ENCODE measurements at regions not wholly inside any gene's neighbourhood (a gene's known extent, or its start where the extent isn't known, plus 50 kb on each side); places are given as distances from the start of the nearest gene placed in this dataset.
"Not testable (repeated sequence)": the region's sequence is repeated elsewhere in the genome, so short reads cannot be mapped to it uniquely, and the experiment has no call there.

DNA sequence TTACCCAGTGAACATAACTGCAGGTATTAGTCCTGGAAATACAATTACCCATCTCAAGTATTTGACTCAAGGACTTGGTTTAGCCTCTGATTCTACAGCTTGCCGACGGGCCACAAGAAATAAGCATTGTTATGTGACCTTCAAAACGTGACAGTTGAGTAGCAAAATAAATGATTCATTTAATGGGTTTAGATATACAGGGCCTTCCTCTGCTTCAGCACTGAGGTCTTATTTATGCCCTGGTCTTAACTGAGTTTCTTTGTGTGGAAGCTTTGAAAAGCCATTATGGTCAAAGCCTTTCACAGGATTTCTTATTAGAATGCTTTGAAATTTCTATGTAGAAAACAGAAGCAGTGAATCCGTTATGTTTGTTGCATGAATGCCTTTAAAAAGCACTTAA lies 899.2 kb upstream of the API5 start:
- intact Hi-C loops (cut with micrococcal nuclease), result no loop called here
- no peak overlapping the region for H3K4me3 ChIP-seq
- no peak overlapping the region for H3K27ac ChIP-seq (replicated peaks)
- H3K9me3 ChIP-seq (replicated peaks), result no peaks in the 10 kb centered on the region
- DNase-seq, result no peak
- H3K4me1 ChIP-seq, result no peaks in the 10 kb centered on the region
- H3K36me3 ChIP-seq, result no peaks in the 10 kb centered on the region
- H3K27me3 ChIP-seq (ENCODE audit: low read depth), result no peaks in the 10 kb centered on the region
- TF ChIP-seq, protein P1, sequence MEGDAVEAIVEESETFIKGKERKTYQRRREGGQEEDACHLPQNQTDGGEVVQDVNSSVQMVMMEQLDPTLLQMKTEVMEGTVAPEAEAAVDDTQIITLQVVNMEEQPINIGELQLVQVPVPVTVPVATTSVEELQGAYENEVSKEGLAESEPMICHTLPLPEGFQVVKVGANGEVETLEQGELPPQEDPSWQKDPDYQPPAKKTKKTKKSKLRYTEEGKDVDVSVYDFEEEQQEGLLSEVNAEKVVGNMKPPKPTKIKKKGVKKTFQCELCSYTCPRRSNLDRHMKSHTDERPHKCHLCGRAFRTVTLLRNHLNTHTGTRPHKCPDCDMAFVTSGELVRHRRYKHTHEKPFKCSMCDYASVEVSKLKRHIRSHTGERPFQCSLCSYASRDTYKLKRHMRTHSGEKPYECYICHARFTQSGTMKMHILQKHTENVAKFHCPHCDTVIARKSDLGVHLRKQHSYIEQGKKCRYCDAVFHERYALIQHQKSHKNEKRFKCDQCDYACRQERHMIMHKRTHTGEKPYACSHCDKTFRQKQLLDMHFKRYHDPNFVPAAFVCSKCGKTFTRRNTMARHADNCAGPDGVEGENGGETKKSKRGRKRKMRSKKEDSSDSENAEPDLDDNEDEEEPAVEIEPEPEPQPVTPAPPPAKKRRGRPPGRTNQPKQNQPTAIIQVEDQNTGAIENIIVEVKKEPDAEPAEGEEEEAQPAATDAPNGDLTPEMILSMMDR (IDR thresholded peaks at IDR 0.05; ENCODE audit: borderline replicate concordance), result no peak

DNA sequence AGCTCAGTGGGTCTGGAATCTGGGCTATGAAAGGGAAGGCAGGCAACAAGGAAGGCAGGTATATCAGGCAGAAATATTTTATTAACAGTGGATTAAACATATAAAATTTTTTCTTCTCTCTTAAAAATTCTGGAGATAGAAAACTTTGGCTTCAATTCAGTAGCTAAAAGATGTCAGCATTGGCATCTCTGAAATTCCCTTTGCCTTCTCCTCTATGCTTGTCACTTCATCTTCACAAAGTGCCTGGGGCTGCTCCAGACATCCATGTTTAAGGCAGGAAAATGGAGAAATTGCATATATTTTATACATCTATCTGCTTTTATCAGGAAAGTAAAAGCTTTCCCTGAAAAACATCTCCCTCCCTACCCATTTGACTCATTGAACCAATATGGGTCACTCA lies 894.1 kb upstream of the API5 start:
- TF ChIP-seq, protein P1 (IDR thresholded peaks at IDR 0.05; ENCODE audit: borderline replicate concordance), result no peak
- no peaks in the 10 kb centered on the region for H3K9me3 ChIP-seq (replicated peaks)
- DNase-seq, result no peak
- no peak overlapping the region for H3K27ac ChIP-seq (replicated peaks)
- H3K36me3 ChIP-seq, result no peaks in the 10 kb centered on the region
- intact Hi-C loops (cut with micrococcal nuclease), result no loop called here
- no peaks in the 10 kb centered on the region for H3K27me3 ChIP-seq (ENCODE audit: low read depth)
- H3K4me3 ChIP-seq, result no peak overlapping the region
- H3K4me1 ChIP-seq, result no peaks in the 10 kb centered on the region

GRCh38 chr11:42422090-42422489 lies 889.7 kb upstream of the API5 start:
- H3K4me3 ChIP-seq, result no peak overlapping the region

DNA sequence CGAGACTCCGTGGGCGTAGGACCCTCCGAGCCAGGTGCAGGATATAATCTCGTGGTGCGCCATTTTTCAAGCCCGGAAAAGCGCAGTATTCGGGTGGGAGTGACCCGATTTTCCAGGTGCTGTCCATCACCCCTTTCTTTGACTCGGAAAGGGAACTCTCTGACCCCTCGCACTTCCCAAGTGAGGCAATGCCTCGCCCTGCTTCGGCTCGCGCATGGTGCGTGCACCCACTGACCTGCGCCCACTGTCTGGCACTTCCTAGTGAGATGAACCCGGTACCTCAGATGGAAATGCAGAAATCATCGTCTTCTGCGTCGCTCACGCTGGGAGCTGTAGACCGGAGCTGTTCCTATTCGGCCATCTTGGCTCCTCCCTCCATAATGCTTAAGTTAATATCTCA lies 876.9 kb upstream of the API5 start:
- H3K27ac ChIP-seq (replicated peaks); H3K36me3 ChIP-seq; intact Hi-C loops (cut with micrococcal nuclease); H3K4me3 ChIP-seq; H3K9me3 ChIP-seq (replicated peaks); H3K4me1 ChIP-seq; DNase-seq; H3K27me3 ChIP-seq (ENCODE audit: low read depth): not testable (repeated sequence)

More at GRCh38 chr11:42422090-42422489, 889.7 kb upstream of the API5 start:
- TF ChIP-seq, protein P1 (IDR thresholded peaks at IDR 0.05; ENCODE audit: borderline replicate concordance), result no peak
- intact Hi-C loops (cut with micrococcal nuclease), result no loop called here
- no peaks in the 10 kb centered on the region for H3K36me3 ChIP-seq
- DNase-seq, result no peak
- H3K9me3 ChIP-seq (replicated peaks), result no peaks in the 10 kb centered on the region
- H3K27me3 ChIP-seq (ENCODE audit: low read depth), result no peaks in the 10 kb centered on the region
- no peaks in the 10 kb centered on the region for H3K4me1 ChIP-seq
- no peak overlapping the region for H3K27ac ChIP-seq (replicated peaks)

DNA sequence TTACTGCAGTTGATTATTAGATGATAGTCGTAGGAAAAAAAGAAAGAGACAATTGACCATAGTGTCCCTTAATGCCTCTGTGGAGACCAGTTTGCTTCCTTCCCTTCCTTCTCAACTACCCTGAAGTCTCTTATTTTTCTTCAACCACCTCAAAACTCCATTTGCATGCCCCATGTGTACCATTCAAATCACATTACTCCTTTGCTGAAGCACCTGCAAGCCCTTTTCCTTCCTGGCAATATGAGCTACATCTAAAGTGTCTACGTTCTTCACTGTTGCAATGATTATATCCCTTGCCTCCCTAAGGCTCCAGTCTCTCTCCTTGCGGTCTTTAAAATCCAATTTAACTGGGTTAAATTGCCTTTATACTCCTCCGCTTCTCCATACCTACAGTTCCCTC lies 867.4 kb upstream of the API5 start:
- H3K27ac ChIP-seq (replicated peaks), result no peak overlapping the region
- DNase-seq, result no peak
- H3K4me1 ChIP-seq, result no peaks in the 10 kb centered on the region
- intact Hi-C loops (cut with micrococcal nuclease), result no loop called here
- peaks cover 24% of the 10 kb centered on the region for H3K9me3 ChIP-seq (replicated peaks)
- no peak overlapping the region for H3K4me3 ChIP-seq
- H3K36me3 ChIP-seq, result no peaks in the 10 kb centered on the region
- TF ChIP-seq, protein P1 (IDR thresholded peaks at IDR 0.05; ENCODE audit: borderline replicate concordance), result no peak
- no peaks in the 10 kb centered on the region for H3K27me3 ChIP-seq (ENCODE audit: low read depth)

DNA sequence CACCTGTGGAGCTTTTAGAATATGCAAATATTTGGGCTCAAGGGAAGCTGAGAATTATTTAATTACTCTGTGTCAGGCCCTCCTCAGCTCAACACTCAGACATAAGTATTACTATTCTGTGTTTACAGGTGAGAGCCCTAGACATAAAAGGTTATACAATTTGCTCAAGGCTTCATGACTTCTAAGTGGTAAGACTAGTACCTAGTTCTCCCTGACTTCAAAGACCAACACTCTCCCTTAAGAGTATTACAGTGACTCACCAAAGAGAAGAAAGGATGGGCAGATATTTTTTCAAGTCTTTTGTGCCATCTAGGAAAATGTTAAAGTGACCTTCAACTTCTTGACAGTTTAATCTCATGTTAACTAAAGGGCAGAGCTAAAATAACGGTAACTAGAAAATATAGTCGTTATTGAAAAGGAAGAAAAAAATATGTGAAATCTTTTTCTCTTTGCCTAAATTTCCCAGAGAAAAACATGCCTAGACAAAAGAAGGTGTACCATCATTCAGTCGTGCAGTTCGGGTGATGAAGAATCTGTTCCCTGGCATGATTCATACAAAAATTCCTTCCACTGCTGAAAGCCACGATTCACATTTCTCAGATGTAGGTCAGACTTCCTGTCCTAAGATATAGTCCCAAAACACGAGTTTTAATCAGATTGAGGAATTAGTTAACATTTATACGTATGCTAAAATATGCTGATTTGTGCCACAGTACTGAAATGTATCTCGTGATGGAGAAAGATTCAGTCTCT lies 849.1 kb upstream of the API5 start:
- no peak overlapping the region for H3K4me3 ChIP-seq
- H3K36me3 ChIP-seq, result no peaks in the 10 kb centered on the region
- peaks cover 6% of the 10 kb centered on the region for H3K9me3 ChIP-seq (replicated peaks)
- TF ChIP-seq, protein P1 (IDR thresholded peaks at IDR 0.05; ENCODE audit: borderline replicate concordance), result no peak
- no peak overlapping the region for H3K27ac ChIP-seq (replicated peaks)
- no peaks in the 10 kb centered on the region for H3K27me3 ChIP-seq (ENCODE audit: low read depth)
- intact Hi-C loops (cut with micrococcal nuclease), result no loop called here
- DNase-seq, result no peak
- H3K4me1 ChIP-seq, result no peaks in the 10 kb centered on the region
